Renal pelvis (tissue), 1 donor: ENCODE measurements at regions not wholly inside any gene's neighbourhood (a gene's known extent, or its start where the extent isn't known, plus 50 kb on each side); places are given as distances from the start of the nearest gene placed in this dataset.
"Not testable (repeated sequence)": the region's sequence is repeated elsewhere in the genome, so short reads cannot be mapped to it uniquely, and the experiment has no call there.

Source experiments
- DNase-seq: peaks from one replicate; pipeline ENCODE4 v3.0.0-alpha.2; 2013

- no peak for DNase-seq
These were observed 986.5 kb downstream of the TDRD15 start for GRCh38 chr2:22110244-22110651.

GRCh38 chr2:22124003-22124402 lies 1000.2 kb downstream of the TDRD15 start:
- no peak for DNase-seq

GRCh38 chr2:22126106-22126505 lies 1002.3 kb downstream of the TDRD15 start:
- DNase-seq: peak; percentile 24

- DNase-seq: no peak
These were observed 1003.2 kb downstream of the TDRD15 start for GRCh38 chr2:22126978-22127377.

- DNase-seq: no peak
These were observed 1010.7 kb downstream of the TDRD15 start for GRCh38 chr2:22134421-22134820.

- DNase-seq: no peak
These were observed 1012.7 kb downstream of the TDRD15 start for GRCh38 chr2:22136446-22136845.

GRCh38 chr2:22143840-22144239 lies 1020.1 kb downstream of the TDRD15 start:
- no peak for DNase-seq

- DNase-seq: no peak
These were observed 1030.3 kb downstream of the TDRD15 start for GRCh38 chr2:22153931-22154613.

- not testable (repeated sequence) for DNase-seq
These were observed 1032.9 kb downstream of the TDRD15 start for GRCh38 chr2:22156661-22157060.

GRCh38 chr2:22167256-22167655 lies 1043.5 kb downstream of the TDRD15 start:
- DNase-seq: no peak

GRCh38 chr2:22175003-22175402 lies 1051.2 kb downstream of the TDRD15 start:
- no peak for DNase-seq

- no peak for DNase-seq
These were observed 1061.5 kb downstream of the TDRD15 start for GRCh38 chr2:22185251-22185650.

GRCh38 chr2:22186261-22186828 lies 1062.6 kb downstream of the TDRD15 start:
- DNase-seq: not testable (repeated sequence)

GRCh38 chr2:22189893-22190480 lies 1066.2 kb downstream of the TDRD15 start:
- no peak for DNase-seq

GRCh38 chr2:22194218-22194617 lies 1070.5 kb downstream of the TDRD15 start:
- DNase-seq: no peak

- DNase-seq: no peak
These were observed 1073.0 kb downstream of the TDRD15 start for GRCh38 chr2:22196806-22197205.

GRCh38 chr2:22198381-22199283 lies 1074.9 kb downstream of the TDRD15 start:
- no peak for DNase-seq

GRCh38 chr2:22199994-22200393 lies 1076.2 kb downstream of the TDRD15 start:
- no peak for DNase-seq

GRCh38 chr2:22209545-22209944 lies 1085.8 kb downstream of the TDRD15 start:
- DNase-seq: no peak

GRCh38 chr2:22213237-22213636 lies 1089.5 kb downstream of the TDRD15 start:
- no peak for DNase-seq

GRCh38 chr2:22215517-22215916 lies 1091.7 kb downstream of the TDRD15 start:
- DNase-seq: no peak

GRCh38 chr2:22217881-22218280 lies 1094.1 kb downstream of the TDRD15 start:
- DNase-seq: no peak
